HEK293 (cell line): ENCODE measurements at regions not wholly inside any gene's neighbourhood (a gene's known extent, or its start where the extent isn't known, plus 50 kb on each side); places are given as distances from the start of the nearest gene placed in this dataset.

Source experiments
- CTCF ChIA-PET: fragments of 350-600 bp; formaldehyde crosslinking; extraction: SDS; loops from one replicate; lab custom pipeline; 2021; ENCODE audit warnings: antibody characterized with exemption; lab: Yijun Ruan, JAX
- POLR2A ChIA-PET: fragments of 300-600 bp; formaldehyde crosslinking; extraction: SDS; loops from one replicate; lab custom pipeline; 2020; ENCODE audit warnings: antibody characterized with exemption, inconsistent platforms; lab: Yijun Ruan, JAX
- H3K27ac ChIP-seq: fragments of 200-500 bp; sonication (Bioruptor generic); 2 replicates; pipeline ENCODE4 v1.5.1; 2014; ENCODE audit warnings: low read depth, low read length, control low read depth, inconsistent platforms; ENCODE audit errors: extremely low read depth
- H3K36me3 ChIP-seq, 2 experiments: fragments of 200-500 bp in 1 of 2; sonication (Bioruptor generic) in 1 of 2; 1 replicate in 1 of 2; 2 replicates in 1 of 2; pipeline ENCODE4 v1.5.1; 2014 to 2017; ENCODE audit warnings: inconsistent platforms in 2 of 2, low read length in 2 of 2; ENCODE audit not compliant: control insufficient read depth in 2 of 2, insufficient read depth in 1 of 2
- H3K4me1 ChIP-seq: fragments of 200-500 bp; sonication (Bioruptor generic); 2 replicates; pipeline ENCODE4 v1.5.1; 2014; ENCODE audit warnings: mild to moderate bottlenecking, low read length, inconsistent platforms; ENCODE audit not compliant: control insufficient read depth, insufficient read depth
- H3K4me3 ChIP-seq: 2 replicates; pipeline ENCODE4 v1.5.1; 2011; ENCODE audit warnings: low read depth, mild to moderate bottlenecking, control low read depth, low read length, moderate library complexity
- H3K9me3 ChIP-seq: fragments of 200-500 bp; sonication (Bioruptor generic); 2 replicates; pipeline ENCODE4 v1.5.1; 2014; ENCODE audit warnings: low read depth, low read length, inconsistent platforms; ENCODE audit not compliant: control insufficient read depth, insufficient read depth
- BCL11A ChIP-seq: fragments of 450-650 bp; formaldehyde crosslinking; IDR thresholded peaks from 2 replicates; pipeline ENCODE4 v1.5.1; 2016; ENCODE audit warnings: low read depth, missing biosample characterization, missing genetic modification characterization
- KLF17 ChIP-seq: fragments of 450-650 bp; formaldehyde crosslinking; IDR thresholded peaks from 2 replicates; pipeline ENCODE4 v1.5.1; 2016; ENCODE audit warnings: missing biosample characterization, missing genetic modification characterization
- OSR2 ChIP-seq: fragments of 450-650 bp; formaldehyde crosslinking; IDR thresholded peaks from 2 replicates; pipeline ENCODE4 v1.5.1; 2016; ENCODE audit warnings: missing biosample characterization, missing genetic modification characterization
- PATZ1 ChIP-seq: fragments of 450-650 bp; formaldehyde crosslinking; IDR thresholded peaks from 2 replicates; pipeline ENCODE4 v1.5.1; 2016; ENCODE audit warnings: missing biosample characterization, missing genetic modification characterization
- PRDM1 ChIP-seq: fragments of 450-650 bp; formaldehyde crosslinking; IDR thresholded peaks from 2 replicates; pipeline ENCODE4; 2016; ENCODE audit warnings: missing biosample characterization, missing genetic modification characterization
- PRDM6 ChIP-seq: fragments of 450-650 bp; formaldehyde crosslinking; IDR thresholded peaks from 2 replicates; pipeline ENCODE4 v1.5.1; 2017; ENCODE audit warnings: missing biosample characterization, missing genetic modification characterization
- REST ChIP-seq: fragments of 450-650 bp; formaldehyde crosslinking; IDR thresholded peaks from 2 replicates; pipeline ENCODE4 v1.5.1; 2016; ENCODE audit warnings: missing biosample characterization, missing genetic modification characterization
- ZBTB6 ChIP-seq: fragments of 450-650 bp; formaldehyde crosslinking; IDR thresholded peaks from 2 replicates; pipeline ENCODE4 v1.5.1; 2017; ENCODE audit warnings: missing biosample characterization, missing genetic modification characterization
- ZFP37 ChIP-seq: fragments of 450-650 bp; formaldehyde crosslinking; IDR thresholded peaks from 2 replicates; pipeline ENCODE4 v1.5.1; 2016; ENCODE audit warnings: missing biosample characterization, missing genetic modification characterization
- ZNF10 ChIP-seq: fragments of 450-650 bp; formaldehyde crosslinking; IDR thresholded peaks from 2 replicates; pipeline ENCODE4 v1.5.1; 2017; ENCODE audit warnings: missing biosample characterization, missing genetic modification characterization
- ZNF140 ChIP-seq: fragments of 450-650 bp; formaldehyde crosslinking; IDR thresholded peaks from 2 replicates; pipeline ENCODE4 v1.5.1; 2016; ENCODE audit warnings: missing biosample characterization, missing genetic modification characterization
- ZNF146 ChIP-seq: fragments of 450-650 bp; formaldehyde crosslinking; IDR thresholded peaks from 2 replicates; pipeline ENCODE4 v1.5.1; 2016; ENCODE audit warnings: missing biosample characterization, missing genetic modification characterization
- ZNF148 ChIP-seq: fragments of 450-650 bp; formaldehyde crosslinking; IDR thresholded peaks from 2 replicates; pipeline ENCODE4 v1.5.0; 2017; ENCODE audit warnings: missing biosample characterization, missing genetic modification characterization, borderline replicate concordance
- ZNF16 ChIP-seq: fragments of 450-650 bp; formaldehyde crosslinking; IDR thresholded peaks from 2 replicates; pipeline ENCODE4 v1.5.1; 2016; ENCODE audit warnings: low read depth, missing biosample characterization, missing genetic modification characterization
- ZNF2 ChIP-seq: fragments of 450-650 bp; formaldehyde crosslinking; IDR thresholded peaks from 2 replicates; pipeline ENCODE4 v1.5.1; 2016; ENCODE audit warnings: missing biosample characterization, missing genetic modification characterization
- ZNF302 ChIP-seq: fragments of 450-650 bp; formaldehyde crosslinking; IDR thresholded peaks from 2 replicates; pipeline ENCODE4 v1.5.1; 2016; ENCODE audit warnings: missing biosample characterization, missing genetic modification characterization, low read depth
- ZNF362 ChIP-seq: fragments of 450-650 bp; formaldehyde crosslinking; IDR thresholded peaks from 2 replicates; pipeline ENCODE4 v1.5.1; 2016; ENCODE audit warnings: missing biosample characterization, missing genetic modification characterization
- ZNF426 ChIP-seq: fragments of 450-650 bp; formaldehyde crosslinking; IDR thresholded peaks from 2 replicates; pipeline ENCODE4 v1.5.1; 2017; ENCODE audit warnings: missing biosample characterization, missing genetic modification characterization, mild to moderate bottlenecking, inconsistent platforms, moderate library complexity
- ZNF747 ChIP-seq: fragments of 450-650 bp; formaldehyde crosslinking; IDR thresholded peaks from 2 replicates; pipeline ENCODE4 v1.5.1; 2016; ENCODE audit warnings: missing biosample characterization, missing genetic modification characterization
- ZNF76 ChIP-seq: fragments of 450-650 bp; formaldehyde crosslinking; IDR thresholded peaks from 2 replicates; pipeline ENCODE4; 2016; ENCODE audit warnings: low read depth, missing biosample characterization, missing genetic modification characterization, borderline replicate concordance
- ZNF837 ChIP-seq: fragments of 450-650 bp; formaldehyde crosslinking; IDR thresholded peaks from 2 replicates; pipeline ENCODE4 v1.5.1; 2016; ENCODE audit warnings: missing biosample characterization, missing genetic modification characterization
- ZSCAN18 ChIP-seq: fragments of 450-650 bp; formaldehyde crosslinking; IDR thresholded peaks from 2 replicates; pipeline ENCODE4 v1.5.1; 2016; ENCODE audit warnings: missing biosample characterization, missing genetic modification characterization

GRCh38 chr6:28747631-28748157 is 176.1 kb downstream of the TRIM27 start:
- POLR2A ChIA-PET = interaction anchor here (0.6 to 1.5 kb wide), 11 partner anchors 8 to 909 kb away, joined by 3 to 21 read pairs (median 3); a partner anchor contains a TSS
- TF ChIP-seq BCL11A (tag by site-specific recombination) (0 out of 2 replicates have a peak, but pooled peaks have one; percentile 15), ZNF148 (no peak), PATZ1 (tag by site-specific recombination) (peak; percentile 83), ZNF2 (peak; percentile 94), ZBTB6 (peak; percentile 98), OSR2 (tag by site-specific recombination) (peak; percentile 82), ZNF76 (tag by site-specific recombination) (peak; percentile 36; the same call in 1 of the 2 replicates), ZNF146 (tag by site-specific recombination) (no peak), ZNF837 (peak; percentile 66; the same call in 1 of the 2 replicates), ZSCAN18 (tag by site-specific recombination) (no peak), ZNF302 (tag by site-specific recombination) (no peak), ZFP37 (peak; percentile 78; the same call in 1 of the 2 replicates), ZNF16 (tag by site-specific recombination) (0 out of 2 replicates have a peak, but pooled peaks have one; percentile 32), REST (tag by site-specific recombination) (peak; percentile 71; the same call in 1 of the 2 replicates), ZNF10 (tag by site-specific recombination) (peak; percentile 73; the same call in 1 of the 2 replicates), PRDM6 (tag by site-specific recombination) (peak; percentile 35; the same call in 1 of the 2 replicates), ZNF140 (no peak), ZNF747 (no peak), PRDM1 (tag by site-specific recombination) (peak; percentile 65), KLF17 (tag by site-specific recombination) (peak; percentile 56; the same call in 1 of the 2 replicates), ZNF362 (tag by site-specific recombination) (peak; percentile 30; the same call in 1 of the 2 replicates), ZNF426 (tag by site-specific recombination) (no peak)

More at GRCh38 chr6:28747631-28748157, 176.1 kb downstream of the TRIM27 start:
- no peaks in the 10 kb centered on the region for H3K9me3 ChIP-seq
- H3K4me3 ChIP-seq = peak overlapping the region; percentile 53
- H3K27ac ChIP-seq = no peak overlapping the region
- no peaks in the 10 kb centered on the region for H3K4me1 ChIP-seq
- CTCF ChIA-PET = interaction anchor here (1.1 to 1.5 kb wide), 2 partner anchors 19 to 22 kb away, joined by 3 to 4 read pairs; no protein-coding TSS in a partner anchor
- H3K36me3 ChIP-seq = no peaks in the 10 kb centered on the region
